Mesenchymal stem cell (in vitro differentiated cells and primary cell): ENCODE measurements at regions not wholly inside any gene's neighbourhood (a gene's known extent, or its start where the extent isn't known, plus 50 kb on each side); places are given as distances from the start of the nearest gene placed in this dataset.

Experiments
- DNase-seq: peaks from one replicate; pipeline ENCODE4 v3.0.0-alpha.2; 2013
- H2AFZ ChIP-seq: one replicate; pipeline ENCODE4 v1.6.1; 2013; ENCODE audit warnings: low read depth, mild to moderate bottlenecking, control low read depth, inconsistent platforms, low read length, moderate library complexity
- H2AK5ac ChIP-seq: 2 replicates; pipeline ENCODE4 v1.6.1; 2013; ENCODE audit warnings: low read length, moderate library complexity, mild to moderate bottlenecking, inconsistent platforms; ENCODE audit not compliant: severe bottlenecking
- H2BK120ac ChIP-seq: one replicate; pipeline ENCODE4 v1.6.1; 2013; ENCODE audit warnings: low read depth, mild to moderate bottlenecking, inconsistent platforms, low read length, moderate library complexity
- H2BK12ac ChIP-seq, 2 experiments: one replicate each; pipeline ENCODE4 v1.6.1; 2013; ENCODE audit warnings: inconsistent platforms in 2 of 2, low read length in 2 of 2, mild to moderate bottlenecking in 2 of 2, moderate library complexity in 2 of 2, control low read depth in 1 of 2
- H2BK15ac ChIP-seq: one replicate; pipeline ENCODE4 v1.6.1; 2013; ENCODE audit warnings: mild to moderate bottlenecking, low read depth, inconsistent platforms; ENCODE audit not compliant: poor library complexity, severe bottlenecking
- H2BK5ac ChIP-seq: 2 replicates; pipeline ENCODE4 v1.6.1; 2013; ENCODE audit warnings: low read depth, mild to moderate bottlenecking, low read length, control low read depth, inconsistent platforms; ENCODE audit not compliant: poor library complexity, severe bottlenecking
- H3K14ac ChIP-seq, 2 experiments: one replicate each; pipeline ENCODE4 v1.6.1; 2013; ENCODE audit warnings: inconsistent platforms in 2 of 2, low read length in 2 of 2, control low read depth in 1 of 2, mild to moderate bottlenecking in 1 of 2, moderate library complexity in 1 of 2
- H3K18ac ChIP-seq, 2 experiments: one replicate each; pipeline ENCODE4 v1.6.1; 2013; ENCODE audit warnings: inconsistent platforms in 2 of 2, low read length in 2 of 2, control low read depth in 1 of 2, low read depth in 1 of 2, mild to moderate bottlenecking in 1 of 2
- H3K23ac ChIP-seq, 2 experiments: one replicate each; pipeline ENCODE4 v1.6.1; 2013; ENCODE audit warnings: inconsistent platforms in 2 of 2, low read length in 2 of 2, mild to moderate bottlenecking in 2 of 2, moderate library complexity in 2 of 2, control low read depth in 1 of 2
- H3K27ac ChIP-seq: 2 replicates; pipeline ENCODE4 v1.5.1; 2013; ENCODE audit warnings: mild to moderate bottlenecking, moderate library complexity, low read length, control low read depth, inconsistent platforms; ENCODE audit not compliant: poor library complexity, severe bottlenecking
- H3K27me3 ChIP-seq, 2 experiments: 2 replicates each; pipeline versions ENCODE4 v1.6.1 to v1.7.0; 2013; ENCODE audit warnings: low read length in 2 of 2, mild to moderate bottlenecking in 2 of 2, moderate library complexity in 2 of 2, control low read depth in 1 of 2, inconsistent platforms in 1 of 2; ENCODE audit not compliant: control insufficient read depth in 1 of 2, insufficient read depth in 1 of 2
- H3K36me3 ChIP-seq, 2 experiments: 2 replicates each; pipeline versions ENCODE4 v1.6.1 to v1.7.0; 2013; ENCODE audit warnings: low read length in 2 of 2, control low read depth in 1 of 2, inconsistent platforms in 1 of 2, low read depth in 1 of 2, mild to moderate bottlenecking in 1 of 2; ENCODE audit not compliant: insufficient read depth in 2 of 2, control insufficient read depth in 1 of 2
- H3K4ac ChIP-seq, 2 experiments: one replicate each; pipeline ENCODE4 v1.6.1; 2013; ENCODE audit warnings: inconsistent platforms in 2 of 2, low read length in 2 of 2, mild to moderate bottlenecking in 2 of 2, moderate library complexity in 2 of 2, control low read depth in 1 of 2, low read depth in 1 of 2
- H3K4me1 ChIP-seq: 2 replicates; pipeline ENCODE4 v1.6.1; 2013; ENCODE audit warnings: low read depth, low read length, control low read depth; ENCODE audit not compliant: control insufficient read depth, insufficient read depth
- H3K4me2 ChIP-seq: 2 replicates; pipeline ENCODE4 v1.6.1; 2013; ENCODE audit warnings: low read length, mild to moderate bottlenecking, inconsistent platforms; ENCODE audit not compliant: poor library complexity, severe bottlenecking
- H3K4me3 ChIP-seq, 2 experiments: 2 replicates each; pipeline versions ENCODE4 v1.5.1 to v1.7.0; 2013; ENCODE audit warnings: low read length in 2 of 2, mild to moderate bottlenecking in 2 of 2, control low read depth in 1 of 2, low read depth in 1 of 2; ENCODE audit not compliant: insufficient read depth in 1 of 2
- H3K79me1 ChIP-seq: replicated peaks from 2 replicates; pipeline ENCODE4 v1.6.1; 2013; ENCODE audit warnings: mild to moderate bottlenecking, control low read depth, low read length, inconsistent platforms; ENCODE audit not compliant: poor library complexity, severe bottlenecking
- H3K9ac ChIP-seq: 2 replicates; pipeline ENCODE4 v1.7.0; 2013; ENCODE audit warnings: mild to moderate bottlenecking, low read length, moderate library complexity
- H3K9me3 ChIP-seq: 2 replicates; pipeline ENCODE4 v1.7.0; 2013; ENCODE audit warnings: mild to moderate bottlenecking, low read length; ENCODE audit not compliant: control insufficient read depth
- H4K8ac ChIP-seq: one replicate; pipeline ENCODE4 v1.6.1; 2013; ENCODE audit warnings: inconsistent platforms, mild to moderate bottlenecking, low read length, moderate library complexity
- H4K91ac ChIP-seq: one replicate; pipeline ENCODE4 v1.6.1; 2013; ENCODE audit warnings: mild to moderate bottlenecking, low read length, inconsistent platforms
- WGBS: methylation state at CpG from one replicate; pipeline ENCODE4 v1.1.7; 2013; ENCODE audit warnings: mixed read lengths; 5-methylcytosine and 5-hydroxymethylcytosine counted together

DNA sequence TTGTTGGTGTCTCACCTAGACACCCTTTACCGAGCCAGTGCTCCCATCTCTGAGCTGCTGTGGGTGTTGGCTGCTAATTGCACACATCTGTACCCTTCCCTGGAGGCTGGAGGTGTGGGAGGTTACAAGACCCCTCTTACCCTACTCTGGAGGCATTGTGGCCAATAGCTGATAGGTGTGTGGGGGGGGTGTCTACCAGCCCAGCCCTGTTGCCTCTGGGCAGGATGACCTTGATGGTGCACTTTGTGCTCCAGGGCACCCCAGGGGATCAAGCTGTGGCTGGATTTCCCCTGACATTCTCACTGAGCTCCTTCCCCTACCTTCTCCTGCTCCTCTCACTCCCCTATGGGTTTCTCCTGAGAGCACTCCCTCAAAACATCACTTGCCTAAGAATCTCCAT is 104.7 kb upstream of the ADPGK start:
- WGBS: 80% methylated on average over 1 of the region's 1 CpG
- H2AFZ ChIP-seq: no peak overlapping the region
- H3K23ac ChIP-seq: no peak overlapping the region
- H3K4me2 ChIP-seq: no peak overlapping the region
- no peak overlapping the region for H3K4ac ChIP-seq
- no peak overlapping the region for H3K18ac ChIP-seq
- no peak overlapping the region for H2AK5ac ChIP-seq
- no peak overlapping the region for H4K91ac ChIP-seq
- H4K8ac ChIP-seq: no peak overlapping the region
- no peak overlapping the region for H2BK5ac ChIP-seq
- no peaks in the 10 kb centered on the region for H3K79me1 ChIP-seq
- H3K9me3 ChIP-seq: peaks cover 5% of the 10 kb centered on the region
- no peaks in the 10 kb centered on the region for H3K36me3 ChIP-seq
- peaks cover 2% of the 10 kb centered on the region for H3K4me1 ChIP-seq
- H3K14ac ChIP-seq: no peak overlapping the region
- no peak overlapping the region for H2BK15ac ChIP-seq
- no peak for DNase-seq
- no peak overlapping the region for H3K27ac ChIP-seq
- no peaks in the 10 kb centered on the region for H3K27me3 ChIP-seq
- no peak overlapping the region for H3K9ac ChIP-seq
- H3K4me3 ChIP-seq: no peak overlapping the region
- no peak overlapping the region for H2BK120ac ChIP-seq
- H2BK12ac ChIP-seq: no peak overlapping the region

DNA sequence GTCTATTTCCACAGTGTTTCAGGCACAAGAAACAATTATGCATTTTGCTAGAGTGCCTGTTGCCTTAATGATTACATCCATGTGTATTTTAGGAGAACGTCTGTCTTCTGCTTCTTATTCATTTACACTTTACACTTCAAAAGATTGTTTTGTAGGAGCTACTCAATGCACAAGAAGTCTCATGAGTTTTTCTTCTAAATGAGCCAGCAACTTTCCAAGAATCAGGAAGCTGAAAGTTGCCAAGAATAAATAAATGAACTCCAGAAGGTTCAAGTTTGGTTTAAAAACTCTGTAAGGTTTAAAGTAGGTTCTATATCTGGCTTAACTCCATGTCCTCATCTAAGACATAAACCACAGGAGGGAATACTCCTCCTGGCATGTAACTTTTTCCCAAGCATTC is 103.8 kb upstream of the ADPGK start:
- Histone ChIP-seq H3K4me1 (peaks cover 2% of the 10 kb centered on the region), H3K36me3 (no peaks in the 10 kb centered on the region), H2BK12ac (no peak overlapping the region)

DNA sequence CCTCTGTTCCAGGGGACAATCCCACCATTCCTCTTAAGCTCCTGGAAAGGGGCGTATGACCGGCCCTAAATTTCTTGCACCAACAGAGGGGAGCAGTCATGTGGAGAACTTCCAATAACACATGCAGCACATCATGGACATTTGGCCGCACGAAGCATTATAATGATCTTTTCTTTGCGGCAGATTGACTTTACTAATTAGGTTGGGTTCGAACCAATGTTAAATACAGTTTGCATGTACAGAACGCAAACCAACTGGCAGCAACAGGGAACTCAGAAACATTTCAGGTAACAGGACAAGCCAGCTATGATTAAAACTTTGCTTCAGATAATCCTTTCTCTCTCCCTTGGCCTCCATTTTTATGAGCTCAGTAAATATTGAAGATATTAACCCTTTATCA is 100.8 kb upstream of the ADPGK start:
- no peak overlapping the region for H3K14ac ChIP-seq
- no peaks in the 10 kb centered on the region for H3K36me3 ChIP-seq
- WGBS: 90% methylated on average over 7 of the region's 7 CpGs
- H3K27me3 ChIP-seq: no peaks in the 10 kb centered on the region
- H3K4ac ChIP-seq: no peak overlapping the region
- no peak overlapping the region for H2BK15ac ChIP-seq
- H2BK12ac ChIP-seq: no peak overlapping the region
- no peaks in the 10 kb centered on the region for H3K4me1 ChIP-seq
- H3K23ac ChIP-seq: no peak overlapping the region
- no peak overlapping the region for H4K91ac ChIP-seq
- H3K9me3 ChIP-seq: peaks cover 30% of the 10 kb centered on the region
- no peak overlapping the region for H4K8ac ChIP-seq
- H3K79me1 ChIP-seq: no peaks in the 10 kb centered on the region
- H3K4me3 ChIP-seq: no peak overlapping the region
- no peak overlapping the region for H2BK120ac ChIP-seq
- H3K4me2 ChIP-seq: no peak overlapping the region
- no peak overlapping the region for H2AK5ac ChIP-seq
- H3K27ac ChIP-seq: no peak overlapping the region
- H2BK5ac ChIP-seq: no peak overlapping the region
- H3K18ac ChIP-seq: no peak overlapping the region
- H3K9ac ChIP-seq: no peak overlapping the region
- no peak for DNase-seq
- H2AFZ ChIP-seq: no peak overlapping the region

More for the DNA sequence above, 103.8 kb upstream of the ADPGK start:
- Histone ChIP-seq H2AK5ac (no peak overlapping the region), H4K8ac (no peak overlapping the region), H3K23ac (no peak overlapping the region), H3K18ac (no peak overlapping the region), H3K4me2 (no peak overlapping the region), H2AFZ (no peak overlapping the region), H3K9me3 (peaks cover 13% of the 10 kb centered on the region), H2BK120ac (no peak overlapping the region), H3K4ac (no peak overlapping the region), H3K4me3 (no peak overlapping the region), H3K9ac (no peak overlapping the region), H2BK5ac (no peak overlapping the region), H3K27me3 (no peaks in the 10 kb centered on the region), H3K14ac (no peak overlapping the region), H2BK15ac (no peak overlapping the region), H4K91ac (no peak overlapping the region), H3K27ac (no peak overlapping the region), H3K79me1 (no peaks in the 10 kb centered on the region)
- no peak for DNase-seq
- 57% methylated on average over 1 of the region's 1 CpG for WGBS

DNA sequence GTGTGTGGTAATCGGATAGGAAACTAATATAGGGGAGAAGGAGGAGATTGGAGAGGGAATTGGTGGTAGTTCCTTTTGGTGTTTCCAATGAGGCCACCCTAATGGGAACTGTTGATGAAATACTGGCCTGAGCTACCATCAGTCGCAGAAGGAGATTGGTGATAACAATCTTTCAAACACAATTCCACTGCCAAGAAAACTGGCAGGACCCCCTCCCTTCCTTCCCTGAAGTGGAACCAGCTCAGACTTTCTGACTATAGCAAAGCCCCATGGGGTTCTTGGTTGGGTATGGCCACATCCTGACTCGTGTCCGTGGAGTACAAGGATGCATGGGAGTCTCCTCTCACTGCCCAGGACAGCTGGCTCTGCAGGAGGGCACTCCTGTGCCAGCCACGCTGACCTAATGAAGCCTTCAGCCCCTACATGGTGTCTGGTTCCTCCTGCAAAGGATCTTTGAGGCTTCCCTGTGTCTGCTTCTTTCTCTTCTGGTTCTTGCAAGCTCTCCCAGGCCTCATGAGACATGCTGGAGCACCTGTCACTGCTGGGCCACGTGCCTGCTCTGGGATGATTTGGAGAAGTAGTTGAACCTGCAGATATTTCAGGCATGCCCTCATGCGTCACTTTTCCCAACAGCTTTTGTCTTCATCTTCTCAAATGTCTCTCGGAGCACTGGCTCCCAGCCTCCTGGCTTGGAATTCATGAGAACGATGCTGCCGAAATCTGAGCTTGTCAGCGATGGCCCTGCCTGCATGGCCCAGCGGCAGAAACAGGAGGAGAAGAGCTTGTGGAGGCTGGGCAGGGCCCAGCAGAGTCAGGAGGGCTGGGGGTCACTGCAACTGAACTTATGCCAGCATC is 90.0 kb upstream of the ADPGK start:
- no peak overlapping the region for H4K8ac ChIP-seq
- H3K23ac ChIP-seq: no peak overlapping the region
- 88% methylated on average over 12 of the region's 12 CpGs for WGBS
- no peak overlapping the region for H2BK5ac ChIP-seq
- H3K18ac ChIP-seq: no peak overlapping the region
- no peak overlapping the region for H3K4me2 ChIP-seq
- no peak overlapping the region for H3K4me3 ChIP-seq
- H3K27ac ChIP-seq: no peak overlapping the region
- no peak overlapping the region for H3K14ac ChIP-seq
- DNase-seq: no peak
- no peak overlapping the region for H4K91ac ChIP-seq
- H3K36me3 ChIP-seq: no peaks in the 10 kb centered on the region
- no peak overlapping the region for H2AFZ ChIP-seq
- H2BK12ac ChIP-seq: no peak overlapping the region
- H2AK5ac ChIP-seq: no peak overlapping the region
- H3K9me3 ChIP-seq: peaks cover 7% of the 10 kb centered on the region
- no peak overlapping the region for H3K9ac ChIP-seq
- no peak overlapping the region for H2BK15ac ChIP-seq
- H2BK120ac ChIP-seq: no peak overlapping the region
- H3K79me1 ChIP-seq: no peaks in the 10 kb centered on the region
- H3K27me3 ChIP-seq: peaks cover 0 to 34% of the 10 kb centered on the region in 2 experiments
- H3K4ac ChIP-seq: no peak overlapping the region
- H3K4me1 ChIP-seq: no peaks in the 10 kb centered on the region
